Ascending aorta (tissue), 2 donors: ENCODE measurements at regions not wholly inside any gene's neighbourhood (a gene's known extent, or its start where the extent isn't known, plus 50 kb on each side); places are given as distances from the start of the nearest gene placed in this dataset.

ENCODE experiments used
- DNase-seq, 2 donors: peaks; one replicate each; pipeline ENCODE4 v3.0.0-alpha.2; 2019; ENCODE audit warnings: low spot score in 2 of 2
- H3K27ac ChIP-seq, 2 donors: fragments of 200-600 bp; sonication (generic); one replicate each; pipeline ENCODE4 v1.5.1; 2016 to 2017; ENCODE audit warnings: mild to moderate bottlenecking in 1 of 2
- H3K27me3 ChIP-seq: fragments of 200-600 bp; sonication (generic); one replicate; pipeline ENCODE4 v1.5.1; 2017
- H3K36me3 ChIP-seq, 2 donors: fragments of 200-600 bp; sonication (generic); one replicate each; pipeline ENCODE4 v1.5.1; 2016
- H3K4me1 ChIP-seq, 2 donors: fragments of 200-600 bp; sonication (generic); one replicate each; pipeline ENCODE4 v1.5.1; 2016 to 2017; ENCODE audit warnings: mild to moderate bottlenecking in 1 of 2
- H3K4me3 ChIP-seq, 2 donors: fragments of 200-600 bp; sonication (generic); one replicate each; pipeline ENCODE4 v1.5.1; 2016 to 2017; ENCODE audit warnings: mild to moderate bottlenecking in 1 of 2
- H3K9me3 ChIP-seq, 2 donors: fragments of 200-600 bp; sonication (generic); one replicate each; pipeline ENCODE4 v1.5.1; 2016
- intact Hi-C: fragments of 100-400 bp; cut with DNase I; formaldehyde crosslinking; loops from one replicate; pipeline ENCODE4 v1.15.1; 2023
- TF ChIP-seq, protein P1 (sequence below), 3 experiments: fragments of 200-600 bp in 2 of 3; fragments of 450-650 bp in 1 of 3; sonication (generic) in 2 of 3; IDR thresholded peaks; one replicate each; pipeline ENCODE4 v1.5.1; 2016 to 2019; ENCODE audit warnings: antibody characterized with exemption in 3 of 3, mild to moderate bottlenecking in 1 of 3, moderate library complexity in 1 of 3

GRCh38 chrX:55981603-55982002, 250.6 kb upstream of the KLF8 start:
- TF ChIP-seq, protein P1, sequence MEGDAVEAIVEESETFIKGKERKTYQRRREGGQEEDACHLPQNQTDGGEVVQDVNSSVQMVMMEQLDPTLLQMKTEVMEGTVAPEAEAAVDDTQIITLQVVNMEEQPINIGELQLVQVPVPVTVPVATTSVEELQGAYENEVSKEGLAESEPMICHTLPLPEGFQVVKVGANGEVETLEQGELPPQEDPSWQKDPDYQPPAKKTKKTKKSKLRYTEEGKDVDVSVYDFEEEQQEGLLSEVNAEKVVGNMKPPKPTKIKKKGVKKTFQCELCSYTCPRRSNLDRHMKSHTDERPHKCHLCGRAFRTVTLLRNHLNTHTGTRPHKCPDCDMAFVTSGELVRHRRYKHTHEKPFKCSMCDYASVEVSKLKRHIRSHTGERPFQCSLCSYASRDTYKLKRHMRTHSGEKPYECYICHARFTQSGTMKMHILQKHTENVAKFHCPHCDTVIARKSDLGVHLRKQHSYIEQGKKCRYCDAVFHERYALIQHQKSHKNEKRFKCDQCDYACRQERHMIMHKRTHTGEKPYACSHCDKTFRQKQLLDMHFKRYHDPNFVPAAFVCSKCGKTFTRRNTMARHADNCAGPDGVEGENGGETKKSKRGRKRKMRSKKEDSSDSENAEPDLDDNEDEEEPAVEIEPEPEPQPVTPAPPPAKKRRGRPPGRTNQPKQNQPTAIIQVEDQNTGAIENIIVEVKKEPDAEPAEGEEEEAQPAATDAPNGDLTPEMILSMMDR (IDR thresholded peaks at IDR 0.05) = no peak
- DNase-seq = no peak
- Histone ChIP-seq H3K36me3 (no peaks in the 10 kb centered on the region), H3K27ac (no peak overlapping the region), H3K4me1 (no peaks in the 10 kb centered on the region), H3K27me3 (no peaks in the 10 kb centered on the region), H3K4me3 (no peak overlapping the region), H3K9me3 (peaks cover 0 to 60% of the 10 kb centered on the region in 2 donors)
- intact Hi-C loops = no loop called here

- H3K27me3 ChIP-seq = no peaks in the 10 kb centered on the region
- H3K36me3 ChIP-seq = no peaks in the 10 kb centered on the region
- H3K9me3 ChIP-seq = peaks cover 0 to 11% of the 10 kb centered on the region in 2 donors
- no peaks in the 10 kb centered on the region for H3K4me1 ChIP-seq
- H3K4me3 ChIP-seq = no peak overlapping the region
- TF ChIP-seq, protein P1 (IDR thresholded peaks at IDR 0.05) = no peak
- intact Hi-C loops = no loop called here
- no peak for DNase-seq
- H3K27ac ChIP-seq = no peak overlapping the region
Observed at GRCh38 chrX:55996649-55997048, 235.5 kb upstream of the KLF8 start.

GRCh38 chrX:56000174-56000573, 232.0 kb upstream of the KLF8 start:
- H3K4me3 ChIP-seq = no peak overlapping the region
- TF ChIP-seq, protein P1 (IDR thresholded peaks at IDR 0.05) = no peak
- H3K4me1 ChIP-seq = no peaks in the 10 kb centered on the region
- no peak overlapping the region for H3K27ac ChIP-seq
- DNase-seq = no peak
- H3K27me3 ChIP-seq = no peaks in the 10 kb centered on the region
- peaks cover 0 to 3% of the 10 kb centered on the region in 2 donors for H3K9me3 ChIP-seq
- intact Hi-C loops = no loop called here
- no peaks in the 10 kb centered on the region for H3K36me3 ChIP-seq

- no peaks in the 10 kb centered on the region for H3K27me3 ChIP-seq
- no peaks in the 10 kb centered on the region for H3K36me3 ChIP-seq
- no peak overlapping the region for H3K27ac ChIP-seq
- TF ChIP-seq, protein P1 (IDR thresholded peaks at IDR 0.05) = no peak
- no peak for DNase-seq
- intact Hi-C loops = no loop called here
- H3K4me1 ChIP-seq = no peaks in the 10 kb centered on the region
- no peaks in the 10 kb centered on the region for H3K9me3 ChIP-seq
- H3K4me3 ChIP-seq = no peak overlapping the region
Observed at GRCh38 chrX:56000729-56001128, 231.4 kb upstream of the KLF8 start.

DNA sequence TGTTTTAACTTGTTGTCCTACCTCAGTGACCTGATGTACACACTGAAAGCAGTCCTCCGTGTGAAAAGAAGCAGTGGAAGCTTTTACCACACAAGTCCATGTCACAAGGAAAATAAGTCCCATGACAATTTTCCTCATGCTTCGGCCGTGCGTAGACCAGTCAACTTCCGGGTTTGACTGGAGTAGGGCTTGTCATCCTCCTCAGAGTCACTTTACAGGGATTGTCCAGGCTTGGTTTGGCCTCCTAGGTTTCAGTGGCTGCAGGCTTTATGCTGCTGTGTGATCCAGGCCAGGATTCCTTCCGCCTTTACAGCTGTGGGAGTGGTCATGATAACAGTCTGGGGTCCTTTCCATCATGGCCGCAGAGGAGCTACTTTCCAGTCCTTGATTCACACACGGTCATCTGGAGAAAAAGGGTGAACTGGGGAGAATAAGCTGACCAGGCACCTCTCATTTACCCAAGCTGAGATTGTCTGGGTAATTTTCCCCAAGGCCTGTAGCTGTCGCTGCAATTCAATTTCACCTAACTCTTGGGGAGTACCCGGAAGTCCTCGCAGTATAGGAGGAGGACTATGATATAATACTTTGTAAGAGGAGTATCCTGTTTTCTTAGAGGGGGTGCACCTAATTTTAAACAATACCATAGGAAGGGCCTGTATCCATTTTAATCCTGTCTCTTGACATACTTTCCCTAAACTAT, 206.1 kb upstream of the KLF8 start:
- H3K4me1 ChIP-seq = no peaks in the 10 kb centered on the region
- H3K27me3 ChIP-seq = no peaks in the 10 kb centered on the region
- no peak for DNase-seq
- intact Hi-C loops = no loop called here
- no peak overlapping the region for H3K27ac ChIP-seq
- TF ChIP-seq, protein P1 (IDR thresholded peaks at IDR 0.05) = no peak
- H3K4me3 ChIP-seq = no peak overlapping the region
- no peaks in the 10 kb centered on the region for H3K9me3 ChIP-seq
- H3K36me3 ChIP-seq = no peaks in the 10 kb centered on the region

- no peaks in the 10 kb centered on the region for H3K4me1 ChIP-seq
- no peaks in the 10 kb centered on the region for H3K36me3 ChIP-seq
- TF ChIP-seq, protein P1 (IDR thresholded peaks at IDR 0.05) = no peak
- H3K9me3 ChIP-seq = no peaks in the 10 kb centered on the region
- H3K4me3 ChIP-seq = no peak overlapping the region
- intact Hi-C loops = no loop called here
- no peak for DNase-seq
- no peak overlapping the region for H3K27ac ChIP-seq
- no peaks in the 10 kb centered on the region for H3K27me3 ChIP-seq
Observed at GRCh38 chrX:56026815-56027214, 205.3 kb upstream of the KLF8 start.
